Stimulated activated naive CD4-positive, alpha-beta T cell treated with Interleukin-2 at 50 U/mL for 16 hours (primary cell): ENCODE measurements at regions not wholly inside any gene's neighbourhood (a gene's known extent, or its start where the extent isn't known, plus 50 kb on each side); places are given as distances from the start of the nearest gene placed in this dataset.

ENCODE experiments used
- DNase-seq: peaks from one replicate; lab custom pipeline; 2025; lab: John Stamatoyannopoulos, UW

GRCh38 chr10:131710142-131710861, 190.5 kb upstream of the PPP2R2D start:
- DNase-seq: no peak

- no peak for DNase-seq
Observed at GRCh38 chr10:131722121-131722520, 178.7 kb upstream of the PPP2R2D start.

GRCh38 chr10:131722525-131723264, 178.1 kb upstream of the PPP2R2D start:
- DNase-seq: no peak

- DNase-seq: no peak
Observed at GRCh38 chr10:131723297-131724168, 177.3 kb upstream of the PPP2R2D start.

- DNase-seq: no peak
Observed at GRCh38 chr10:131724169-131724545, 176.7 kb upstream of the PPP2R2D start.

GRCh38 chr10:131724891-131725580, 175.8 kb upstream of the PPP2R2D start:
- no peak for DNase-seq

- DNase-seq: no peak
Observed at GRCh38 chr10:131725581-131726069, 175.2 kb upstream of the PPP2R2D start.

GRCh38 chr10:131726076-131726880, 174.5 kb upstream of the PPP2R2D start:
- DNase-seq: no peak

- no peak for DNase-seq
Observed at GRCh38 chr10:131726967-131727366, 173.8 kb upstream of the PPP2R2D start.

GRCh38 chr10:131727560-131727959, 173.2 kb upstream of the PPP2R2D start:
- DNase-seq: no peak

- DNase-seq: no peak
Observed at GRCh38 chr10:131728286-131729228, 172.3 kb upstream of the PPP2R2D start.

- DNase-seq: no peak
Observed at GRCh38 chr10:131729361-131729760, 171.4 kb upstream of the PPP2R2D start.

- no peak for DNase-seq
Observed at GRCh38 chr10:131729938-131730660, 170.7 kb upstream of the PPP2R2D start.

- no peak for DNase-seq
Observed at GRCh38 chr10:131730771-131731497, 169.9 kb upstream of the PPP2R2D start.

- DNase-seq: no peak
Observed at GRCh38 chr10:131731780-131732630, 168.8 kb upstream of the PPP2R2D start.

- no peak for DNase-seq
Observed at GRCh38 chr10:131732631-131733127, 168.1 kb upstream of the PPP2R2D start.

GRCh38 chr10:131733596-131733995, 167.2 kb upstream of the PPP2R2D start:
- DNase-seq: no peak
